WERI-Rb-1 (cell line): ENCODE measurements at regions not wholly inside any gene's neighbourhood (a gene's known extent, or its start where the extent isn't known, plus 50 kb on each side); places are given as distances from the start of the nearest gene placed in this dataset.

Experiments used
- DNase-seq: peaks from one replicate; pipeline ENCODE4 v3.0.0-alpha.2; 2020
- H3K27ac ChIP-seq: fragments of 250-450 bp; sonication (Bioruptor Pico); 2 replicates; pipeline ENCODE4 v1.5.1; 2020; ENCODE audit warnings: mild to moderate bottlenecking, moderate library complexity
- H3K27me3 ChIP-seq: fragments of 250-450 bp; sonication (Bioruptor Pico); 2 replicates; pipeline ENCODE4 v1.5.1; 2021; ENCODE audit warnings: mild to moderate bottlenecking, low read depth, moderate library complexity; ENCODE audit not compliant: insufficient read depth, severe bottlenecking
- H3K36me3 ChIP-seq: fragments of 250-450 bp; sonication (Bioruptor Pico); 2 replicates; pipeline ENCODE4 v1.5.1; 2020; ENCODE audit warnings: mild to moderate bottlenecking, moderate library complexity
- H3K4me3 ChIP-seq: 2 replicates; pipeline ENCODE4 v1.5.1; 2011; ENCODE audit warnings: low read depth, mild to moderate bottlenecking, control low read depth, low read length
- H3K9me3 ChIP-seq: fragments of 250-450 bp; sonication (Bioruptor Pico); 2 replicates; pipeline ENCODE4 v1.5.1; 2021; ENCODE audit warnings: mild to moderate bottlenecking, moderate library complexity; ENCODE audit not compliant: severe bottlenecking
- CTCF ChIP-seq: IDR thresholded peaks from 2 replicates; pipeline ENCODE4 v1.5.1; 2011; ENCODE audit warnings: low read depth, mild to moderate bottlenecking, control low read depth, inconsistent platforms, low read length

- TF ChIP-seq CTCF, result no peak
- Histone ChIP-seq H3K36me3 (no peaks in the 10 kb centered on the region), H3K9me3 (no peaks in the 10 kb centered on the region), H3K27ac (no peak overlapping the region), H3K27me3 (no peaks in the 10 kb centered on the region), H3K4me3 (no peak overlapping the region)
- DNase-seq, result no peak
Observed at GRCh38 chr2:236694146-236694888, 124.7 kb downstream of the ACKR3 start.

- Histone ChIP-seq H3K4me3 (no peak overlapping the region), H3K27me3 (no peaks in the 10 kb centered on the region), H3K9me3 (no peaks in the 10 kb centered on the region), H3K27ac (no peak overlapping the region), H3K36me3 (no peaks in the 10 kb centered on the region)
- TF ChIP-seq CTCF, result no peak
- no peak for DNase-seq
Observed at GRCh38 chr2:236696834-236697233, 127.2 kb downstream of the ACKR3 start.

GRCh38 chr2:236698016-236698627 lies 128.5 kb downstream of the ACKR3 start:
- Histone ChIP-seq H3K27ac (no peak overlapping the region), H3K9me3 (no peaks in the 10 kb centered on the region), H3K36me3 (no peaks in the 10 kb centered on the region), H3K4me3 (no peak overlapping the region), H3K27me3 (no peaks in the 10 kb centered on the region)
- no peak for DNase-seq
- TF ChIP-seq CTCF, result no peak

- Histone ChIP-seq H3K27ac (no peak overlapping the region), H3K36me3 (no peaks in the 10 kb centered on the region), H3K9me3 (no peaks in the 10 kb centered on the region), H3K4me3 (no peak overlapping the region), H3K27me3 (no peaks in the 10 kb centered on the region)
- no peak for TF ChIP-seq CTCF
- DNase-seq, result no peak
Observed at GRCh38 chr2:236700703-236701102, 131.1 kb downstream of the ACKR3 start.

- DNase-seq, result no peak
- H3K27ac ChIP-seq, result no peak overlapping the region
- no peaks in the 10 kb centered on the region for H3K27me3 ChIP-seq
- H3K4me3 ChIP-seq, result no peak overlapping the region
- H3K36me3 ChIP-seq, result no peaks in the 10 kb centered on the region
- no peaks in the 10 kb centered on the region for H3K9me3 ChIP-seq
- no peak for TF ChIP-seq CTCF
Observed at GRCh38 chr2:236702657-236703372, 133.2 kb downstream of the ACKR3 start.
